ENCODE measurements at regions not wholly inside any gene's neighbourhood (a gene's known extent, or its start where the extent isn't known, plus 50 kb on each side); places are given as distances from the start of the nearest gene placed in this dataset.

DNA sequence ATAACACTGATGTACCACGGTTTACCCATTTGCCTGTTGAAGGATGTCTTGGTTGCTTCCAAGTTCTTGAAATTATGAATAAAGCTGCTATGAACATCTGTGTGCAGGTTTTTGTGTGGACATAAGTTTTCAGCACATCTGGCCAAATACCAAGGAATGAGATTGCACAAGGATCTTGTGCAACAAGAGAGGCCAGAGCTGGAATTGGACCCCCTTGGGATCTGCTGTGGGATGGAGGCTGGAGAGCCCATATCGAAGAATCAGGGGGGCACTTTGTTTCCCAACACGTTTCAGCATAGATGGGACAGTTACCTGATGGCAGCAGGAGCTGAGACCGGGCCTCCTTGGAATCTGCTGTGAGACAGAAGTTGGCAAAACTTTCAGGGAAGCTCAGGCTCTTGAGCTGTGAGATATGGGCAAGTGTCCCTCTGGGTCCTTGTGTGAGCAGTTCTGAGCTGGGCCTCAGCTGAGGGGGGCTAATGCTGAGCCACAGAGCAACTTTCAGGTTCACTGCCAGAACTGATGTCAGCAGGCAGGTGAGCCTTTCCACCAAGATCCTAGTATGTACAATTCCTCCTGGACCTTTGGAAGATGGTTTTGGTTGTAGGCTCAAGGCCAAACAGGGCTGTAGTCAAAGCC lies 115.2 kb upstream of the RAB18 start:
- TF ChIP-seq TAF1 (IDR thresholded peaks at IDR 0.05; ENCODE audit: borderline replicate concordance, low read depth, low read length): no peak
- no peak for TF ChIP-seq POLR2A (IDR thresholded peaks at IDR 0.05; ENCODE audit: low read depth, low read length)

Data from GM12892 (cell line).